Neural cell (in vitro differentiated cells): ENCODE measurements at regions not wholly inside any gene's neighbourhood (a gene's known extent, or its start where the extent isn't known, plus 50 kb on each side); places are given as distances from the start of the nearest gene placed in this dataset.

Source experiments
- H2AFZ ChIP-seq: fragments of 200-600, 300-800 bp; sonication (generic), shearing (Covaris generic); 2 replicates; pipeline ENCODE4 v1.6.0; 2014; ENCODE audit warnings: low read depth, mild to moderate bottlenecking, antibody characterized with exemption, low read length, moderate library complexity
- H3F3A ChIP-seq: fragments of 200-600 bp; shearing (Covaris generic); 2 replicates; pipeline ENCODE4 v1.6.1; 2016; ENCODE audit warnings: mild to moderate bottlenecking, moderate library complexity, mixed read lengths, antibody characterized with exemption, low read length; ENCODE audit not compliant: insufficient read depth, poor library complexity, severe bottlenecking
- H3K27ac ChIP-seq: fragments of 200-600, 300-800 bp; sonication (generic), shearing (Covaris generic); 2 replicates; pipeline ENCODE4 v1.5.1; 2014; ENCODE audit warnings: mild to moderate bottlenecking, low read length, moderate library complexity
- H3K27me3 ChIP-seq: fragments of 300-800, 200-600 bp; sonication (generic), shearing (Covaris generic); 2 replicates; pipeline ENCODE4 v1.6.0; 2014; ENCODE audit warnings: mild to moderate bottlenecking, low read depth, low read length, moderate library complexity; ENCODE audit not compliant: insufficient read depth
- H3K36me3 ChIP-seq: fragments of 300-800, 200-600 bp; sonication (generic), shearing (Covaris generic); 2 replicates; pipeline ENCODE4 v1.5.1; 2014; ENCODE audit warnings: mild to moderate bottlenecking, antibody characterized with exemption, low read length, moderate library complexity; ENCODE audit not compliant: insufficient read depth
- H3K4me2 ChIP-seq: fragments of 300-800, 200-600 bp; sonication (generic), shearing (Covaris generic); 2 replicates; pipeline ENCODE4 v1.6.0; 2014; ENCODE audit warnings: mild to moderate bottlenecking, low read length
- H3K4me3 ChIP-seq: fragments of 300-800, 200-600 bp; sonication (generic), shearing (Covaris generic); 2 replicates; pipeline ENCODE4 v1.5.1; 2014; ENCODE audit warnings: mild to moderate bottlenecking, low read length, moderate library complexity
- H3K79me2 ChIP-seq: fragments of 200-600 bp; shearing (Covaris generic); replicated peaks from 2 replicates; pipeline ENCODE4 v1.6.0; 2014; ENCODE audit warnings: mild to moderate bottlenecking, low read length, moderate library complexity; ENCODE audit not compliant: insufficient read depth
- H3K9ac ChIP-seq: fragments of 300-800, 200-600 bp; sonication (generic), shearing (Covaris generic); 2 replicates; pipeline ENCODE4 v1.6.1; 2016; ENCODE audit warnings: mild to moderate bottlenecking, low read length, mixed read lengths
- H3K9me2 ChIP-seq: fragments of 200-600 bp; shearing (Covaris generic); 2 replicates; pipeline ENCODE4 v1.6.1; 2016; ENCODE audit warnings: mild to moderate bottlenecking, low read length, mixed read lengths; ENCODE audit not compliant: insufficient read depth
- H3K9me3 ChIP-seq: fragments of 200-600, 300-800 bp; sonication (generic), shearing (Covaris generic); 2 replicates; pipeline ENCODE4 v1.6.1; 2016; ENCODE audit warnings: mild to moderate bottlenecking, mixed run types, low read length, moderate library complexity, mixed read lengths
- H4K20me1 ChIP-seq: fragments of 200-600 bp; shearing (Covaris generic); 2 replicates; pipeline ENCODE4 v1.6.1; 2016; ENCODE audit warnings: mild to moderate bottlenecking, mixed run types; ENCODE audit not compliant: insufficient read depth
- EP300 ChIP-seq: fragments of 450-650 bp; conservative IDR thresholded peaks from 2 replicates; pipeline ENCODE4 v1.6.1; 2014; ENCODE audit warnings: antibody characterized with exemption, mild to moderate bottlenecking, moderate library complexity; ENCODE audit not compliant: poor library complexity, severe bottlenecking
- EZH2 ChIP-seq: fragments of 200-600, 300-800 bp; shearing (Covaris generic), sonication (generic); IDR thresholded peaks from 2 replicates; pipeline ENCODE4 v1.6.1; 2014; ENCODE audit warnings: antibody characterized with exemption, low read length, borderline replicate concordance, mild to moderate bottlenecking; ENCODE audit not compliant: insufficient read depth, poor library complexity, severe bottlenecking
- MXI1 ChIP-seq: fragments of 450-650 bp; conservative IDR thresholded peaks from 2 replicates; pipeline ENCODE4 v1.6.1; 2014; ENCODE audit warnings: antibody characterized with exemption, mild to moderate bottlenecking; ENCODE audit not compliant: poor library complexity, severe bottlenecking
- POLR2AphosphoS5 ChIP-seq: IDR thresholded peaks from 2 replicates; pipeline ENCODE4 v1.6.1; 2012
- RAD21 ChIP-seq: fragments of 450-650 bp; conservative IDR thresholded peaks from 2 replicates; pipeline ENCODE4 v1.6.1; 2014; ENCODE audit warnings: antibody characterized with exemption, mild to moderate bottlenecking, moderate library complexity
- SMC3 ChIP-seq: fragments of 450-650 bp; conservative IDR thresholded peaks from 2 replicates; pipeline ENCODE4 v1.6.1; 2014; ENCODE audit warnings: antibody characterized with exemption, mild to moderate bottlenecking, moderate library complexity; ENCODE audit not compliant: poor library complexity
- TAF1 ChIP-seq: IDR thresholded peaks from 2 replicates; pipeline ENCODE4 v1.6.1; 2012; ENCODE audit warnings: low read depth
- TF ChIP-seq, protein P1 (sequence below): IDR thresholded peaks from 2 replicates; pipeline ENCODE4 v1.6.1; 2012; ENCODE audit warnings: borderline replicate concordance
- TF ChIP-seq, protein P2 (sequence below): fragments of 450-650 bp; IDR thresholded peaks from 2 replicates; pipeline ENCODE4 v1.5.1; 2014; ENCODE audit warnings: antibody characterized with exemption, mild to moderate bottlenecking, moderate library complexity; ENCODE audit not compliant: poor library complexity, severe bottlenecking

- Histone ChIP-seq H3K9me2 (no peaks in the 10 kb centered on the region), H3K9me3 (peaks cover 1% of the 10 kb centered on the region), H3K36me3 (no peaks in the 10 kb centered on the region), H3K27ac (no peak overlapping the region), H3K79me2 (no peaks in the 10 kb centered on the region), H3K9ac (no peak overlapping the region), H3F3A (no peaks in the 10 kb centered on the region), H4K20me1 (no peaks in the 10 kb centered on the region), H3K4me3 (no peak overlapping the region), H2AFZ (no peak overlapping the region), H3K4me2 (no peak overlapping the region), H3K27me3 (no peaks in the 10 kb centered on the region)
- TF ChIP-seq EZH2 (no peak), RAD21 (no peak), MXI1 (no peak), EP300 (no peak), SMC3 (no peak), POLR2AphosphoS5 (no peak), TAF1 (no peak)
- TF ChIP-seq, protein P1, sequence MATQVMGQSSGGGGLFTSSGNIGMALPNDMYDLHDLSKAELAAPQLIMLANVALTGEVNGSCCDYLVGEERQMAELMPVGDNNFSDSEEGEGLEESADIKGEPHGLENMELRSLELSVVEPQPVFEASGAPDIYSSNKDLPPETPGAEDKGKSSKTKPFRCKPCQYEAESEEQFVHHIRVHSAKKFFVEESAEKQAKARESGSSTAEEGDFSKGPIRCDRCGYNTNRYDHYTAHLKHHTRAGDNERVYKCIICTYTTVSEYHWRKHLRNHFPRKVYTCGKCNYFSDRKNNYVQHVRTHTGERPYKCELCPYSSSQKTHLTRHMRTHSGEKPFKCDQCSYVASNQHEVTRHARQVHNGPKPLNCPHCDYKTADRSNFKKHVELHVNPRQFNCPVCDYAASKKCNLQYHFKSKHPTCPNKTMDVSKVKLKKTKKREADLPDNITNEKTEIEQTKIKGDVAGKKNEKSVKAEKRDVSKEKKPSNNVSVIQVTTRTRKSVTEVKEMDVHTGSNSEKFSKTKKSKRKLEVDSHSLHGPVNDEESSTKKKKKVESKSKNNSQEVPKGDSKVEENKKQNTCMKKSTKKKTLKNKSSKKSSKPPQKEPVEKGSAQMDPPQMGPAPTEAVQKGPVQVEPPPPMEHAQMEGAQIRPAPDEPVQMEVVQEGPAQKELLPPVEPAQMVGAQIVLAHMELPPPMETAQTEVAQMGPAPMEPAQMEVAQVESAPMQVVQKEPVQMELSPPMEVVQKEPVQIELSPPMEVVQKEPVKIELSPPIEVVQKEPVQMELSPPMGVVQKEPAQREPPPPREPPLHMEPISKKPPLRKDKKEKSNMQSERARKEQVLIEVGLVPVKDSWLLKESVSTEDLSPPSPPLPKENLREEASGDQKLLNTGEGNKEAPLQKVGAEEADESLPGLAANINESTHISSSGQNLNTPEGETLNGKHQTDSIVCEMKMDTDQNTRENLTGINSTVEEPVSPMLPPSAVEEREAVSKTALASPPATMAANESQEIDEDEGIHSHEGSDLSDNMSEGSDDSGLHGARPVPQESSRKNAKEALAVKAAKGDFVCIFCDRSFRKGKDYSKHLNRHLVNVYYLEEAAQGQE: no peak
- TF ChIP-seq, protein P2, sequence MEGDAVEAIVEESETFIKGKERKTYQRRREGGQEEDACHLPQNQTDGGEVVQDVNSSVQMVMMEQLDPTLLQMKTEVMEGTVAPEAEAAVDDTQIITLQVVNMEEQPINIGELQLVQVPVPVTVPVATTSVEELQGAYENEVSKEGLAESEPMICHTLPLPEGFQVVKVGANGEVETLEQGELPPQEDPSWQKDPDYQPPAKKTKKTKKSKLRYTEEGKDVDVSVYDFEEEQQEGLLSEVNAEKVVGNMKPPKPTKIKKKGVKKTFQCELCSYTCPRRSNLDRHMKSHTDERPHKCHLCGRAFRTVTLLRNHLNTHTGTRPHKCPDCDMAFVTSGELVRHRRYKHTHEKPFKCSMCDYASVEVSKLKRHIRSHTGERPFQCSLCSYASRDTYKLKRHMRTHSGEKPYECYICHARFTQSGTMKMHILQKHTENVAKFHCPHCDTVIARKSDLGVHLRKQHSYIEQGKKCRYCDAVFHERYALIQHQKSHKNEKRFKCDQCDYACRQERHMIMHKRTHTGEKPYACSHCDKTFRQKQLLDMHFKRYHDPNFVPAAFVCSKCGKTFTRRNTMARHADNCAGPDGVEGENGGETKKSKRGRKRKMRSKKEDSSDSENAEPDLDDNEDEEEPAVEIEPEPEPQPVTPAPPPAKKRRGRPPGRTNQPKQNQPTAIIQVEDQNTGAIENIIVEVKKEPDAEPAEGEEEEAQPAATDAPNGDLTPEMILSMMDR: no peak
Measured at GRCh38 chr1:219266524-219266923, 92.8 kb downstream of the LYPLAL1 start.

DNA sequence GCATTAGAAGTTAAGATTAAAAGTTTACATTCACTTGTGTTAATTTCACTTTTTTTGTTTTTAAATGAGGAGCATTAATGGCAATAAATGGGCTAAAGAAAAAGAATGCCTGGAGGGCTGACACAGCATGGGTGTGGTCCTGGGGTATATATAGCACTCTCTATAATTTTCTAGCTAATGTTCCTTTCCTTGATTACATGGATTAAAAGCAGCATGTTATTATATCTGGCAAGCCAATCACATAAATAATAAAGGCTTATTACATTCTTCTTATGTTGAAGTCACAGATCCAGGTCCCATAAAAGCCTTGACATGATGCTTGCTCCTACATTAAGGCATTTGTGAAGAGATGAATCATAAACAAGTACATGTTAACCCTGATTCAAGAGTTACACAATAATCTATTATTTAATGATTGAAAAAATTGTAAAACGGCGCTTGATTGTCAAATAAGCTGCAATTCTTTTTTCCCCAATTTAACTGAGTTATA is 91.4 kb downstream of the LYPLAL1 start:
- no peak overlapping the region for H2AFZ ChIP-seq
- H3K9ac ChIP-seq: no peak overlapping the region
- no peaks in the 10 kb centered on the region for H3K79me2 ChIP-seq
- no peaks in the 10 kb centered on the region for H3K9me2 ChIP-seq
- no peak overlapping the region for H3K4me2 ChIP-seq
- no peak for TF ChIP-seq SMC3
- TF ChIP-seq, protein P2: no peak
- no peak for TF ChIP-seq MXI1
- no peak for TF ChIP-seq TAF1
- TF ChIP-seq RAD21: no peak
- no peak for TF ChIP-seq EP300
- no peak for TF ChIP-seq EZH2
- peak; percentile 0 for TF ChIP-seq POLR2AphosphoS5
- TF ChIP-seq, protein P1: no peak
- no peaks in the 10 kb centered on the region for H3K36me3 ChIP-seq
- H3K9me3 ChIP-seq: peaks cover 7% of the 10 kb centered on the region
- H4K20me1 ChIP-seq: no peaks in the 10 kb centered on the region
- no peaks in the 10 kb centered on the region for H3K27me3 ChIP-seq
- H3K27ac ChIP-seq: no peak overlapping the region
- no peaks in the 10 kb centered on the region for H3F3A ChIP-seq
- no peak overlapping the region for H3K4me3 ChIP-seq
